Stimulated activated CD4-positive, alpha-beta T cell treated with anti-CD3 and anti-CD28 coated beads, Interleukin-4, amount 100 ng/mL, for 48 hours (primary cell): ENCODE measurements at regions not wholly inside any gene's neighbourhood (a gene's known extent, or its start where the extent isn't known, plus 50 kb on each side); places are given as distances from the start of the nearest gene placed in this dataset.
"Not testable (repeated sequence)": the region's sequence is repeated elsewhere in the genome, so short reads cannot be mapped to it uniquely, and the experiment has no call there.

Source experiments
- DNase-seq, 2 donors: peaks; one replicate each; pipeline ENCODE4 v3.0.0-alpha.2; 2020; ENCODE audit warnings: low read depth in 2 of 2

- DNase-seq: no peak
Observed at GRCh38 chr3:8001712-8002111, 499.9 kb upstream of the LMCD1 start.

GRCh38 chr3:8011902-8012301 is 489.7 kb upstream of the LMCD1 start:
- no peak for DNase-seq

- DNase-seq: no peak
Observed at GRCh38 chr3:8020047-8020841, 481.4 kb upstream of the LMCD1 start.

- DNase-seq: no peak
Observed at GRCh38 chr3:8027954-8028353, 473.7 kb upstream of the LMCD1 start.

- no peak for DNase-seq
Observed at GRCh38 chr3:8050283-8050682, 451.3 kb upstream of the LMCD1 start.

- no peak for DNase-seq
Observed at GRCh38 chr3:8052659-8053058, 449.0 kb upstream of the LMCD1 start.

GRCh38 chr3:8068135-8068534 is 433.5 kb upstream of the LMCD1 start:
- not testable (repeated sequence) for DNase-seq

- DNase-seq: no peak
Observed at GRCh38 chr3:8069471-8069870, 432.2 kb upstream of the LMCD1 start.

GRCh38 chr3:8070011-8070410 is 431.6 kb upstream of the LMCD1 start:
- no peak for DNase-seq

GRCh38 chr3:8074740-8075139 is 426.9 kb upstream of the LMCD1 start:
- not testable (repeated sequence) for DNase-seq

- DNase-seq: no peak
Observed at GRCh38 chr3:8077126-8077525, 424.5 kb upstream of the LMCD1 start.

- no peak for DNase-seq
Observed at GRCh38 chr3:8080464-8080863, 421.2 kb upstream of the LMCD1 start.

- DNase-seq: no peak
Observed at GRCh38 chr3:8085498-8085897, 416.1 kb upstream of the LMCD1 start.

- DNase-seq: no peak
Observed at GRCh38 chr3:8087951-8088350, 413.7 kb upstream of the LMCD1 start.

- no peak for DNase-seq
Observed at GRCh38 chr3:8094415-8094814, 407.2 kb upstream of the LMCD1 start.

GRCh38 chr3:8095724-8096123 is 405.9 kb upstream of the LMCD1 start:
- no peak for DNase-seq

- no peak for DNase-seq
Observed at GRCh38 chr3:8097690-8098089, 403.9 kb upstream of the LMCD1 start.

GRCh38 chr3:8103954-8104353 is 397.7 kb upstream of the LMCD1 start:
- no peak for DNase-seq

- DNase-seq: no peak
Observed at GRCh38 chr3:8106921-8107320, 394.7 kb upstream of the LMCD1 start.

GRCh38 chr3:8110966-8111798 is 390.4 kb upstream of the LMCD1 start:
- peak; percentile 35 to 45 for DNase-seq

GRCh38 chr3:8112587-8112986 is 389.0 kb upstream of the LMCD1 start:
- no peak for DNase-seq

- no peak for DNase-seq
Observed at GRCh38 chr3:8113626-8114025, 388.0 kb upstream of the LMCD1 start.

- DNase-seq: no peak
Observed at GRCh38 chr3:8128686-8129085, 372.9 kb upstream of the LMCD1 start.
